Panc1 (cell line): ENCODE measurements at regions not wholly inside any gene's neighbourhood (a gene's known extent, or its start where the extent isn't known, plus 50 kb on each side); places are given as distances from the start of the nearest gene placed in this dataset.

Experiments
- POLR2AphosphoS5 ChIP-seq: IDR thresholded peaks from 2 replicates; pipeline ENCODE4 v1.6.1; 2012; ENCODE audit warnings: mild to moderate bottlenecking, low read depth, low read length, moderate library complexity
- SIN3A ChIP-seq: IDR thresholded peaks from 2 replicates; pipeline ENCODE4 v1.6.1; 2012; ENCODE audit warnings: low read depth, mild to moderate bottlenecking, low read length, moderate library complexity, borderline replicate concordance; ENCODE audit not compliant: insufficient read depth
- TCF7L2 ChIP-seq: IDR thresholded peaks from 2 replicates; pipeline ENCODE4 v1.6.1; 2011; ENCODE audit warnings: mild to moderate bottlenecking, low read depth, low read length, inconsistent platforms
- TF ChIP-seq, protein P1 (sequence below): fragments of 450-650 bp; IDR thresholded peaks from 2 replicates; pipeline ENCODE4 v1.5.1; 2017; ENCODE audit warnings: mild to moderate bottlenecking
- TF ChIP-seq, protein P2 (sequence below), 2 experiments: IDR thresholded peaks; 2 replicates each; pipeline ENCODE4 v1.6.1; 2011 to 2012; ENCODE audit warnings: low read depth in 2 of 2, control low read depth in 1 of 2, low read length in 1 of 2, mild to moderate bottlenecking in 1 of 2, moderate library complexity in 1 of 2; ENCODE audit not compliant: insufficient read depth in 1 of 2

DNA sequence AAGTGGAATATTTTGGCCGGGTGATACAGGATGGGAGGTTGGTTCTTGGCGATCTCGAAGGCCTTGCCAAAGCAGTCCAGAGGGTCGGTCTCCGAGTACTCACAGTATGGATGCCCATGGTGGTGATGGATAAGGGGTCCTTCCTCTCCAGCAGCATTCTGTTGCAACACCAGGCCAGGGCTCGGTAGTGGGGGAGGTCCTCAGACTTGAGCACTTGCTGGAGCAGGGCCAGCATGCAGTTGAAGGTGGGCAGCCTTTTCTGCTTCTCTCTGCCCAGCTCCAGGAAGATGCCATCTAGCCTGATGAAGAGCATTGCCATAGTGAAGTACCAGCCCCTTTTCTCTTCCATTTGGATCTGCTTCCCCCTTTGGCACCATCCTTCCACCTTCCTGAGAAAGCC, 99.4 kb upstream of the MCHR2 start:
- TF ChIP-seq SIN3A (no peak), TCF7L2 (no peak), POLR2AphosphoS5 (no peak)
- TF ChIP-seq, protein P1, sequence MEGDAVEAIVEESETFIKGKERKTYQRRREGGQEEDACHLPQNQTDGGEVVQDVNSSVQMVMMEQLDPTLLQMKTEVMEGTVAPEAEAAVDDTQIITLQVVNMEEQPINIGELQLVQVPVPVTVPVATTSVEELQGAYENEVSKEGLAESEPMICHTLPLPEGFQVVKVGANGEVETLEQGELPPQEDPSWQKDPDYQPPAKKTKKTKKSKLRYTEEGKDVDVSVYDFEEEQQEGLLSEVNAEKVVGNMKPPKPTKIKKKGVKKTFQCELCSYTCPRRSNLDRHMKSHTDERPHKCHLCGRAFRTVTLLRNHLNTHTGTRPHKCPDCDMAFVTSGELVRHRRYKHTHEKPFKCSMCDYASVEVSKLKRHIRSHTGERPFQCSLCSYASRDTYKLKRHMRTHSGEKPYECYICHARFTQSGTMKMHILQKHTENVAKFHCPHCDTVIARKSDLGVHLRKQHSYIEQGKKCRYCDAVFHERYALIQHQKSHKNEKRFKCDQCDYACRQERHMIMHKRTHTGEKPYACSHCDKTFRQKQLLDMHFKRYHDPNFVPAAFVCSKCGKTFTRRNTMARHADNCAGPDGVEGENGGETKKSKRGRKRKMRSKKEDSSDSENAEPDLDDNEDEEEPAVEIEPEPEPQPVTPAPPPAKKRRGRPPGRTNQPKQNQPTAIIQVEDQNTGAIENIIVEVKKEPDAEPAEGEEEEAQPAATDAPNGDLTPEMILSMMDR: no peak
- TF ChIP-seq, protein P2, sequence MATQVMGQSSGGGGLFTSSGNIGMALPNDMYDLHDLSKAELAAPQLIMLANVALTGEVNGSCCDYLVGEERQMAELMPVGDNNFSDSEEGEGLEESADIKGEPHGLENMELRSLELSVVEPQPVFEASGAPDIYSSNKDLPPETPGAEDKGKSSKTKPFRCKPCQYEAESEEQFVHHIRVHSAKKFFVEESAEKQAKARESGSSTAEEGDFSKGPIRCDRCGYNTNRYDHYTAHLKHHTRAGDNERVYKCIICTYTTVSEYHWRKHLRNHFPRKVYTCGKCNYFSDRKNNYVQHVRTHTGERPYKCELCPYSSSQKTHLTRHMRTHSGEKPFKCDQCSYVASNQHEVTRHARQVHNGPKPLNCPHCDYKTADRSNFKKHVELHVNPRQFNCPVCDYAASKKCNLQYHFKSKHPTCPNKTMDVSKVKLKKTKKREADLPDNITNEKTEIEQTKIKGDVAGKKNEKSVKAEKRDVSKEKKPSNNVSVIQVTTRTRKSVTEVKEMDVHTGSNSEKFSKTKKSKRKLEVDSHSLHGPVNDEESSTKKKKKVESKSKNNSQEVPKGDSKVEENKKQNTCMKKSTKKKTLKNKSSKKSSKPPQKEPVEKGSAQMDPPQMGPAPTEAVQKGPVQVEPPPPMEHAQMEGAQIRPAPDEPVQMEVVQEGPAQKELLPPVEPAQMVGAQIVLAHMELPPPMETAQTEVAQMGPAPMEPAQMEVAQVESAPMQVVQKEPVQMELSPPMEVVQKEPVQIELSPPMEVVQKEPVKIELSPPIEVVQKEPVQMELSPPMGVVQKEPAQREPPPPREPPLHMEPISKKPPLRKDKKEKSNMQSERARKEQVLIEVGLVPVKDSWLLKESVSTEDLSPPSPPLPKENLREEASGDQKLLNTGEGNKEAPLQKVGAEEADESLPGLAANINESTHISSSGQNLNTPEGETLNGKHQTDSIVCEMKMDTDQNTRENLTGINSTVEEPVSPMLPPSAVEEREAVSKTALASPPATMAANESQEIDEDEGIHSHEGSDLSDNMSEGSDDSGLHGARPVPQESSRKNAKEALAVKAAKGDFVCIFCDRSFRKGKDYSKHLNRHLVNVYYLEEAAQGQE (IDR thresholded peaks at IDR 0.05; ENCODE audit: insufficient read depth in 1 of 2, low read depth in 2 of 2, low read length in 1 of 2): no peak
